ENCODE measurements at regions not wholly inside any gene's neighbourhood (a gene's known extent, or its start where the extent isn't known, plus 50 kb on each side); places are given as distances from the start of the nearest gene placed in this dataset.
"Not testable (repeated sequence)": the region's sequence is repeated elsewhere in the genome, so short reads cannot be mapped to it uniquely, and the experiment has no call there.

DNA sequence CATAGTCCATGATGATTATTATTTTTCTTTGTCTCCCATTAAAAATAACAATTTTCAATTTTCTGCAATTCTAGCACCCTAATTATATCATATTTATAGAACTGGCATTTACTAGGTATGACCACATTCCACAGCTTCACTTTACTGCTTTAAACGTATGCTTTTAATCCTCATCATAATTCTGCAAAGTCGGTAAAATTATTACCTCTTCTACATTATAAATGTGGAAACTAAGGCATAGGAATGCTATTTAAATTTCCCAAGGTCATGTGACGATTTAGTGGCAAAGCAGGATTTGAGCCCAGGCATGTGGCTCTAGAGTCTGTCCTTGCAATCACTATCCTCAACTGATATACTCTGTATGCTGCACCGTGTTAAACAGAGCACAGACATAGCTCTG, 866.4 kb downstream of the EPHA4 start:
- Mint-ChIP-seq H3K4me1 (ENCODE audit: low read depth) (no peaks in the 10 kb centered on the region), H3K36me3 (ENCODE audit: low read depth) (no peaks in the 10 kb centered on the region)

GRCh38 chr2:220707261-220707660, 864.8 kb downstream of the EPHA4 start:
- Mint-ChIP-seq H3K4me3 (no peak overlapping the region), H3K36me3 (ENCODE audit: low read depth) (no peaks in the 10 kb centered on the region), H3K27me3 (peaks cover 13% of the 10 kb centered on the region), H3K9me3 (peaks cover 2% of the 10 kb centered on the region), H3K27ac (no peak overlapping the region), H3K4me1 (ENCODE audit: low read depth) (no peaks in the 10 kb centered on the region)
- no peak for DNase-seq

More for the DNA sequence above, 866.4 kb downstream of the EPHA4 start:
- peaks cover 8% of the 10 kb centered on the region for H3K27me3 Mint-ChIP-seq
- H3K9me3 Mint-ChIP-seq, result peaks cover 8% of the 10 kb centered on the region
- no peak overlapping the region for H3K4me3 Mint-ChIP-seq
- DNase-seq, result no peak
- no peak overlapping the region for H3K27ac Mint-ChIP-seq

- no peak for DNase-seq
- Mint-ChIP-seq H3K27ac (no peak overlapping the region), H3K27me3 (peaks cover 16% of the 10 kb centered on the region), H3K36me3 (ENCODE audit: low read depth) (no peaks in the 10 kb centered on the region), H3K9me3 (peaks cover 2% of the 10 kb centered on the region), H3K4me3 (no peak overlapping the region), H3K4me1 (ENCODE audit: low read depth) (no peaks in the 10 kb centered on the region)
These were observed 863.7 kb downstream of the EPHA4 start for GRCh38 chr2:220708366-220708765.

DNA sequence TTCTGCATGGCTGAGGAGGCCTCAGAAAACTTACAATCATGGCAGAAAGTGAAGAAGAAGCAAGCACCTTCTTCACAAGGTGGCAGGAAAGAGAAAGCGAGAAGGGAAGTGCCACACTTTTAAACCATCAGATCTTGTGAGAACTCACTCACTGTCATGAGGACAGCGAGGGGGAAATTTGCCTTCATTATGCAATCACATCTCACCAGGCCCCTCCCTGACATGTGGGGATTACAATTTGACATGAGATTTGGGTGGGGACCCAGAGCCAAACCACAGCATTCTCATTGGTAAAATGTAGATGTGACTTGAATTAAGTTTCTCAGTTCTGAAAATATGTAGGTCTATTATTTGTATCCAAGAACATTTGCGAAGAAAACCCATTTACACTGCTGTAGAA, 854.8 kb downstream of the EPHA4 start:
- no peak overlapping the region for H3K27ac Mint-ChIP-seq
- H3K4me3 Mint-ChIP-seq, result no peak overlapping the region
- DNase-seq, result no peak
- no peaks in the 10 kb centered on the region for H3K4me1 Mint-ChIP-seq (ENCODE audit: low read depth)
- H3K36me3 Mint-ChIP-seq (ENCODE audit: low read depth), result no peaks in the 10 kb centered on the region
- peaks cover 14% of the 10 kb centered on the region for H3K27me3 Mint-ChIP-seq
- H3K9me3 Mint-ChIP-seq, result no peaks in the 10 kb centered on the region

GRCh38 chr2:220736778-220737177, 835.3 kb downstream of the EPHA4 start:
- Mint-ChIP-seq H3K4me1 (ENCODE audit: low read depth) (no peaks in the 10 kb centered on the region), H3K27ac (no peak overlapping the region), H3K4me3 (no peak overlapping the region), H3K27me3 (peaks cover 3% of the 10 kb centered on the region), H3K9me3 (no peaks in the 10 kb centered on the region), H3K36me3 (ENCODE audit: low read depth) (no peaks in the 10 kb centered on the region)
- no peak for DNase-seq

GRCh38 chr2:220743203-220743602, 828.9 kb downstream of the EPHA4 start:
- Mint-ChIP-seq H3K4me1 (ENCODE audit: low read depth) (no peaks in the 10 kb centered on the region), H3K36me3 (ENCODE audit: low read depth) (no peaks in the 10 kb centered on the region), H3K9me3 (no peaks in the 10 kb centered on the region), H3K27me3 (peaks cover 2% of the 10 kb centered on the region), H3K27ac (no peak overlapping the region), H3K4me3 (no peak overlapping the region)
- DNase-seq, result no peak

DNA sequence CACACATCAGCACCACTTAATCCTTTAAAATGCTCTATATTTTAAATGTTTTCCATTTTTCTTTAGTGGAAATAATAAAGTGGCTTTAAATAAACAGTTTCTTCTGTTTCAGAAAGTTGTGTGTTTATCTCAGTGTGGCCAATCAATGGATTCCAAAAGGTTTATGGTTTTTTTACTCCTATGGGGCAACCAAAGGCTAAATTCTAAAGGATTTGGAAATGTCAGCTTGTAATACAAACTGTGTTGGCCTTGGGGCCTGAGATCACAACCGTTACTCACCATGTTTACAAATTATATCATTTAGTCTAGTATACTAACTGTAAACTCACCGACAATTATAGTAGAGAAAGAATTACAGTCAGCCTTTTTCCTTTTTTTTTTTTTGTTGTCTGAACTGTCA, 827.2 kb downstream of the EPHA4 start:
- Mint-ChIP-seq H3K36me3 (ENCODE audit: low read depth) (no peaks in the 10 kb centered on the region), H3K4me3 (no peak overlapping the region), H3K9me3 (no peaks in the 10 kb centered on the region), H3K27me3 (peaks cover 2% of the 10 kb centered on the region), H3K4me1 (ENCODE audit: low read depth) (no peaks in the 10 kb centered on the region), H3K27ac (no peak overlapping the region)
- no peak for DNase-seq

- no peaks in the 10 kb centered on the region for H3K9me3 Mint-ChIP-seq
- peaks cover 2% of the 10 kb centered on the region for H3K27me3 Mint-ChIP-seq
- DNase-seq, result no peak
- no peaks in the 10 kb centered on the region for H3K4me1 Mint-ChIP-seq (ENCODE audit: low read depth)
- H3K27ac Mint-ChIP-seq, result no peak overlapping the region
- no peak overlapping the region for H3K4me3 Mint-ChIP-seq
- H3K36me3 Mint-ChIP-seq (ENCODE audit: low read depth), result no peaks in the 10 kb centered on the region
These were observed 826.4 kb downstream of the EPHA4 start for GRCh38 chr2:220745682-220746081.

- Mint-ChIP-seq H3K36me3 (ENCODE audit: low read depth) (no peaks in the 10 kb centered on the region), H3K4me1 (ENCODE audit: low read depth) (no peaks in the 10 kb centered on the region), H3K27me3 (peaks cover 2% of the 10 kb centered on the region), H3K9me3 (peaks cover 2% of the 10 kb centered on the region), H3K27ac (no peak overlapping the region), H3K4me3 (no peak overlapping the region)
- DNase-seq, result no peak
These were observed 824.4 kb downstream of the EPHA4 start for GRCh38 chr2:220747736-220748135.

GRCh38 chr2:220748875-220749479, 823.1 kb downstream of the EPHA4 start:
- Mint-ChIP-seq H3K36me3 (ENCODE audit: low read depth) (no peaks in the 10 kb centered on the region), H3K4me3 (no peak overlapping the region), H3K4me1 (ENCODE audit: low read depth) (no peaks in the 10 kb centered on the region), H3K9me3 (peaks cover 2% of the 10 kb centered on the region), H3K27ac (no peak overlapping the region), H3K27me3 (peaks cover 2% of the 10 kb centered on the region)
- DNase-seq, result no peak

DNA sequence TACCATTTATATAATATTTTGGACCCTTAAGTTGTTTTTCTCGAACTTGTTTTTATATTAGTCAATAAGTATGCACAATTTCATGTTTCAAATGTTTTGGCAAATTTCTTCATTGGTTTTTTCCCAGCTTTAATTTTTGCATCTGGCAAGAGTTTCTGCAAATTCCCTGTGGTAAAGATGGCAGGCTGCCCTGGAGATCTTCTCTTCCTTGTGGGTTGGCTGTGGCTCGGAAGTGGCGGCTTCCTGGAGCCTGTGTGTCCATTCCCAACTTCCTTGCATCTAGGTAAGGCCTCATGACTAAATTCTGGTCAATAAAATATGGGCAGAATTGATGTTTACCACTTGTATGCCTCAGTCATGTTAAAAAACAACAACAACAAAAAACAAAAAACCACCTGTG, 818.6 kb downstream of the EPHA4 start:
- Mint-ChIP-seq H3K27ac (no peak overlapping the region), H3K4me3 (no peak overlapping the region), H3K9me3 (peaks cover 2% of the 10 kb centered on the region), H3K4me1 (ENCODE audit: low read depth) (no peaks in the 10 kb centered on the region), H3K27me3 (no peaks in the 10 kb centered on the region), H3K36me3 (ENCODE audit: low read depth) (no peaks in the 10 kb centered on the region)
- DNase-seq, result no peak

GRCh38 chr2:220756653-220757052, 815.5 kb downstream of the EPHA4 start:
- DNase-seq, result no peak
- H3K27ac Mint-ChIP-seq, result no peak overlapping the region
- H3K9me3 Mint-ChIP-seq, result no peaks in the 10 kb centered on the region
- no peaks in the 10 kb centered on the region for H3K27me3 Mint-ChIP-seq
- no peak overlapping the region for H3K4me3 Mint-ChIP-seq
- no peaks in the 10 kb centered on the region for H3K4me1 Mint-ChIP-seq (ENCODE audit: low read depth)
- H3K36me3 Mint-ChIP-seq (ENCODE audit: low read depth), result no peaks in the 10 kb centered on the region

DNA sequence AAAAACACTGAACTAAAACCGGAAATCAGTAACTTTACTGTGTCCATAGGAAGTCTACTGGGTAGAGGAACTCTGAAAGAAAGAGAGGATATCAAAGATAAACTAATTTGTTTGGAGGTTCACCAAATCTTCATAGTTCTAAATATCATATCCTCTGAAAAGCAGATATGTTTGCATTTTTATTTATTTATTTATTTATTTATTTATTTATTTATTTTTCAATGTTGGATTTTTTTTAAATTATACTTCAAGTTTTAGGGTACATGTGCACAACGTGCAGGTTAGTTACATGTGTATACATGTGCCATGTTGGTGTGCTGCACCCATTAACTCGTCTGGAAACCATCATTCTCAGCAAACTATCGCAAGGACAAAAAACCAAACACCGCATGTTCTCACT, 813.7 kb downstream of the EPHA4 start:
- not testable (repeated sequence) for H3K36me3 Mint-ChIP-seq (ENCODE audit: low read depth); H3K27ac Mint-ChIP-seq; H3K4me3 Mint-ChIP-seq; DNase-seq; H3K27me3 Mint-ChIP-seq; H3K4me1 Mint-ChIP-seq (ENCODE audit: low read depth); H3K9me3 Mint-ChIP-seq

DNA sequence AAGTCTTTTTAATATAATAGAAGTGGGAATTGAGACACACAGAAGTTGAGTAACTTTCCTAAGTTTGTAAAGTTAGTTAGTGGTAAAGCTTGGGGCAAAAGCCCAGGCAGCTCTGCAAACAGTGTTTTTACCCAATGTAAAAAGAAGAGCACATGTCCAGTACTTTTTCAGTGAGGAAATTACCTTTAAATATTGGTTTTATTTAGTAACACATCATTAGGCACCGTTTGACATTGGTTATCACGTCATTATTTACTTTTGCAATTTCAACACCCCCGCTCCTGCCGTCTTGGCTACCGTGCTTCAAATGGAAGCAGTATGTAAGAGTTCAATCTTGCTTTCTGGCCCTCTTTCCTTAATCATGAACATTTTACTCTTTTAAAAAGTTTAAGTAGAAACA, 807.9 kb downstream of the EPHA4 start:
- H3K4me1 Mint-ChIP-seq (ENCODE audit: low read depth), result no peaks in the 10 kb centered on the region
- DNase-seq, result no peak
- H3K4me3 Mint-ChIP-seq, result no peak overlapping the region
- no peaks in the 10 kb centered on the region for H3K36me3 Mint-ChIP-seq (ENCODE audit: low read depth)
- no peaks in the 10 kb centered on the region for H3K27me3 Mint-ChIP-seq
- H3K9me3 Mint-ChIP-seq, result no peaks in the 10 kb centered on the region
- H3K27ac Mint-ChIP-seq, result no peak overlapping the region

DNA sequence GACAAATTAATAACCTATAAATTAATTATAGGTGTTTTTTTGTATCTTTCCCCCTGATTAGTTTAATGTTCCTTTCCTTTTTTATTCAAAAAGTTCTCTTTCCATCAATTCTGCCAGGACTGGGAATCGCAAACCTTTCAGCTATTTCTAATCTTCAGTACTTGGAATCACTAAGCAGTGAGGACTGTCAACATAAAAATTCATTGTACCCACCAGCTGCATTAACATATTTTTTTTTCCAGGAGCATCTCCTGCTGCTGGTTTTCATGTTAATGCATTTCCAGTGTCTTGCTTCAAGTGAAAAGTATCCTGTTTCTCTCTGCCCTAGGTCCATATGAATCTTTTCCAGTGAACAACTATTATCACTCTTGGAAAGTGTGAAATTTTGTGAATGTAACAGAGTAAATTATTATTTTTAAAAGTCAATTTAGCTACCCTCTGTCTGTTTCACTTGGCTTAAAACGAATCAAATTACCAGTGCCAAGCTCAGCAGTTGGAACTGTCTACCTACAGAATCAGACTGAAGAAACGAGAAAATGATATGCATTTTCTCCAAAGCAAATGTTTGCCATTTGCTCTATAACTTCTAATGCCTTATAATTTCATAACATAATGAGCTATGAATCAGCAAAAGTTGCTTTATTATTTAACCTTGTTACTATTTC, 804.4 kb downstream of the EPHA4 start:
- no peak overlapping the region for H3K4me3 Mint-ChIP-seq
- no peaks in the 10 kb centered on the region for H3K27me3 Mint-ChIP-seq
- no peak for DNase-seq
- no peaks in the 10 kb centered on the region for H3K36me3 Mint-ChIP-seq (ENCODE audit: low read depth)
- no peaks in the 10 kb centered on the region for H3K9me3 Mint-ChIP-seq
- no peak overlapping the region for H3K27ac Mint-ChIP-seq
- H3K4me1 Mint-ChIP-seq (ENCODE audit: low read depth), result no peaks in the 10 kb centered on the region

Measured in activated T-cell treated with anti-CD3 and anti-CD28 coated beads, Interleukin-2, amount 50 U/mL, for 24 hours (primary cell).